RWPE2 (cell line): ENCODE measurements at regions not wholly inside any gene's neighbourhood (a gene's known extent, or its start where the extent isn't known, plus 50 kb on each side); places are given as distances from the start of the nearest gene placed in this dataset.
"Not testable (repeated sequence)": the region's sequence is repeated elsewhere in the genome, so short reads cannot be mapped to it uniquely, and the experiment has no call there.

Source experiments
- ATAC-seq: fragments of 200-7000 bp; cut with Tn5 transposase; 3 replicates; pipeline ENCODE4 v1.9.1; 2021; ENCODE audit warnings: low read depth
- DNase-seq: peaks from one replicate; pipeline ENCODE4 v3.0.0-alpha.2; 2020; ENCODE audit warnings: low spot score
- H3K27ac ChIP-seq: fragments of 450-650 bp; 2 replicates; pipeline ENCODE4 v1.5.1; 2017; ENCODE audit warnings: mild to moderate bottlenecking; ENCODE audit not compliant: poor library complexity, severe bottlenecking
- H3K27me3 ChIP-seq: fragments of 250-450 bp; sonication (Bioruptor Pico); 2 replicates; pipeline ENCODE4 v1.5.1; 2021; ENCODE audit warnings: mild to moderate bottlenecking, moderate library complexity; ENCODE audit not compliant: insufficient read depth, poor library complexity, severe bottlenecking
- H3K36me3 ChIP-seq: fragments of 250-450 bp; sonication (Bioruptor Pico); 2 replicates; pipeline ENCODE4 v1.5.1; 2020; ENCODE audit warnings: low read depth, mild to moderate bottlenecking, moderate library complexity
- H3K4me1 ChIP-seq: fragments of 250-450 bp; sonication (Bioruptor Pico); 2 replicates; pipeline ENCODE4 v1.5.1; 2021; ENCODE audit warnings: mild to moderate bottlenecking, moderate library complexity; ENCODE audit not compliant: insufficient read depth, poor library complexity, severe bottlenecking
- H3K4me3 ChIP-seq: fragments of 250-450 bp; sonication (Bioruptor Pico); 2 replicates; pipeline ENCODE4 v1.5.1; 2021; ENCODE audit warnings: mild to moderate bottlenecking, moderate library complexity; ENCODE audit not compliant: severe bottlenecking
- H3K9me3 ChIP-seq: fragments of 250-450 bp; sonication (Bioruptor Pico); 2 replicates; pipeline ENCODE4 v1.5.1; 2021; ENCODE audit warnings: mild to moderate bottlenecking, moderate library complexity; ENCODE audit not compliant: severe bottlenecking
- TF ChIP-seq, protein P1 (sequence below): fragments of 450-650 bp; IDR thresholded peaks from one replicate; pipeline ENCODE4 v1.5.1; 2017; ENCODE audit warnings: mild to moderate bottlenecking, moderate library complexity; ENCODE audit not compliant: poor library complexity, severe bottlenecking

GRCh38 chr10:62594093-62594520 lies 210.4 kb upstream of the ADO start:
- TF ChIP-seq, protein P1, sequence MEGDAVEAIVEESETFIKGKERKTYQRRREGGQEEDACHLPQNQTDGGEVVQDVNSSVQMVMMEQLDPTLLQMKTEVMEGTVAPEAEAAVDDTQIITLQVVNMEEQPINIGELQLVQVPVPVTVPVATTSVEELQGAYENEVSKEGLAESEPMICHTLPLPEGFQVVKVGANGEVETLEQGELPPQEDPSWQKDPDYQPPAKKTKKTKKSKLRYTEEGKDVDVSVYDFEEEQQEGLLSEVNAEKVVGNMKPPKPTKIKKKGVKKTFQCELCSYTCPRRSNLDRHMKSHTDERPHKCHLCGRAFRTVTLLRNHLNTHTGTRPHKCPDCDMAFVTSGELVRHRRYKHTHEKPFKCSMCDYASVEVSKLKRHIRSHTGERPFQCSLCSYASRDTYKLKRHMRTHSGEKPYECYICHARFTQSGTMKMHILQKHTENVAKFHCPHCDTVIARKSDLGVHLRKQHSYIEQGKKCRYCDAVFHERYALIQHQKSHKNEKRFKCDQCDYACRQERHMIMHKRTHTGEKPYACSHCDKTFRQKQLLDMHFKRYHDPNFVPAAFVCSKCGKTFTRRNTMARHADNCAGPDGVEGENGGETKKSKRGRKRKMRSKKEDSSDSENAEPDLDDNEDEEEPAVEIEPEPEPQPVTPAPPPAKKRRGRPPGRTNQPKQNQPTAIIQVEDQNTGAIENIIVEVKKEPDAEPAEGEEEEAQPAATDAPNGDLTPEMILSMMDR, result peak; percentile 93
- DNase-seq (no peak), ATAC-seq (peak; percentile 76; the same call in 2 of the 3 replicates)
- Histone ChIP-seq H3K36me3 (no peaks in the 10 kb centered on the region), H3K4me3 (no peak overlapping the region), H3K4me1 (no peaks in the 10 kb centered on the region), H3K27me3 (no peaks in the 10 kb centered on the region), H3K27ac (no peak overlapping the region), H3K9me3 (no peaks in the 10 kb centered on the region)

GRCh38 chr10:62597226-62597625 lies 207.3 kb upstream of the ADO start:
- no peaks in the 10 kb centered on the region for H3K36me3 ChIP-seq
- no peaks in the 10 kb centered on the region for H3K27me3 ChIP-seq
- 0 out of 3 replicates have a peak, but pooled peaks have one; percentile 29 for ATAC-seq

DNA sequence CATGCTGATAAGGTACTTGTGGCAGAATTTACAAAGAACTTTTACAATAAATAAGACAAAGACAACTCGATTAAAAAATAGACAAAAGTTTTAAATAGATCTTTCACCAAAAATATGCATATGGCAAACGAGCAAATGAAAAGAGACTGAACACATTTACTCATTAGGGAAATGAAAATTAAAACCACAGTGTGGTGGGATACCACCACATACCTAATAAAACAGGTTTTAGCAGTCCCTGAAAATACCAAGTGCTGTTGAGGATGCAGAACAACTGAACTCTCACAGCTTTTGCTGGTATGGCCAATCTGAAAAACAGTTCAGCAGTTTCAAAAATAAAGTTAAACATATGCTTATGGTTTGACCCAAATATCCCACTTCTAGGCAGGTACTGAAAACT lies 205.4 kb upstream of the ADO start:
- H3K27me3 ChIP-seq, result no peaks in the 10 kb centered on the region
- no peaks in the 10 kb centered on the region for H3K36me3 ChIP-seq
- no peak overlapping the region for H3K27ac ChIP-seq
- TF ChIP-seq, protein P1, result no peak
- DNase-seq (no peak), ATAC-seq (no peak)
- no peaks in the 10 kb centered on the region for H3K4me1 ChIP-seq
- H3K4me3 ChIP-seq, result no peak overlapping the region
- no peaks in the 10 kb centered on the region for H3K9me3 ChIP-seq

More at GRCh38 chr10:62597226-62597625, 207.3 kb upstream of the ADO start:
- Histone ChIP-seq H3K9me3 (no peaks in the 10 kb centered on the region), H3K27ac (no peak overlapping the region), H3K4me1 (no peaks in the 10 kb centered on the region), H3K4me3 (no peak overlapping the region)
- no peak for DNase-seq
- TF ChIP-seq, protein P1, result no peak

- H3K4me3 ChIP-seq, H3K4me1 ChIP-seq, ATAC-seq, H3K36me3 ChIP-seq, H3K27me3 ChIP-seq, DNase-seq, H3K9me3 ChIP-seq, H3K27ac ChIP-seq: not testable (repeated sequence)
These were observed 198.0 kb upstream of the ADO start for GRCh38 chr10:62606551-62606950.

DNA sequence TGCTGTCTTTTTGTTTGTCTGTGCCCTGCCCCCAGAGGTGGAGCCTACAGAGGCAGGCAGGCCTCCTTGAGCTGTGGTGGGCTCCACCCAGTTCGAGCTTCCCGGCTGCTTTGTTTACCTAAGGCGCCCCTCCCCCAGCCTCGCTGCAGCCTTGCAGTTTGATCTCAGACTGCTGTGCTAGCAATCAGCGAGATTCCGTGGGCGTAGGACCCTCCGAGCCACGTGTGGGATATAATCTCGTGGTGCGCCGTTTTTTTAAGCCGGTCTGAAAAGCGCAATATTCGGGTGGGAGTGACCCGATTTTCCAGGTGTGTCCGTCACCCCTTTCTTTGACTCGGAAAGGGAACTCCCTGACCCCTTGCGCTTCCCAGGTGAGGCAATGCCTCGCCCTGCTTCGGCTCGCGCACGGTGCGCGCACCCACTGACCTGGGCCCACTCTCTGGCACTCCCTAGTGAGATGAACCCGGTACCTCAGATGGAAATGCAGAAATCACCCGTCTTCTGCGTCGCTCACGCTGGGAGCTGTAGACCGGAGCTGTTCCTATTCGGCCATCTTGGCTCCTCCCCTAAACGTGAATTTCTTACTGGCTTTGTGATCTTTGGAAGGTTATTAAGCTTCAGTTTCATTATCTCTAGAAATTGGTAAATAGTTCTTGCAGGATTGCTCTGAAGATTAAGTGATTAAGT lies 196.2 kb upstream of the ADO start:
- H3K27me3 ChIP-seq, ATAC-seq, DNase-seq, H3K9me3 ChIP-seq, H3K4me1 ChIP-seq, H3K27ac ChIP-seq, H3K36me3 ChIP-seq: not testable (repeated sequence)
- peak overlapping the region; percentile 23 for H3K4me3 ChIP-seq
- TF ChIP-seq, protein P1, result peak; percentile 5
